CMK (cell line): ENCODE measurements at regions not wholly inside any gene's neighbourhood (a gene's known extent, or its start where the extent isn't known, plus 50 kb on each side); places are given as distances from the start of the nearest gene placed in this dataset.
"Not testable (repeated sequence)": the region's sequence is repeated elsewhere in the genome, so short reads cannot be mapped to it uniquely, and the experiment has no call there.

Source experiments
- DNase-seq: peaks from one replicate; pipeline ENCODE4 v3.0.0-alpha.2; 2010; ENCODE audit warnings: low read depth

GRCh38 chr1:119191325-119191724, 50.9 kb upstream of the WARS2 start:
- no peak for DNase-seq

- DNase-seq = no peak
Measured at GRCh38 chr1:119204197-119204960, 63.9 kb upstream of the WARS2 start.

- no peak for DNase-seq
Measured at GRCh38 chr1:119204961-119205357, 64.5 kb upstream of the WARS2 start.

- DNase-seq = no peak
Measured at GRCh38 chr1:119209061-119209460, 68.6 kb upstream of the WARS2 start.

GRCh38 chr1:119209596-119210295, 69.3 kb upstream of the WARS2 start:
- no peak for DNase-seq

- DNase-seq = no peak
Measured at GRCh38 chr1:119210296-119210649, 69.8 kb upstream of the WARS2 start.

- DNase-seq = not testable (repeated sequence)
Measured at GRCh38 chr1:119213213-119213612, 72.8 kb upstream of the WARS2 start.

GRCh38 chr1:119214961-119215360, 74.5 kb upstream of the WARS2 start:
- DNase-seq = not testable (repeated sequence)

GRCh38 chr1:119217309-119217828, 76.9 kb upstream of the WARS2 start:
- no peak for DNase-seq

- no peak for DNase-seq
Measured at GRCh38 chr1:119219711-119220110, 79.3 kb upstream of the WARS2 start.

- no peak for DNase-seq
Measured at GRCh38 chr1:119220991-119221390, 80.5 kb upstream of the WARS2 start.

GRCh38 chr1:119222271-119222670, 81.8 kb upstream of the WARS2 start:
- no peak for DNase-seq

- no peak for DNase-seq
Measured at GRCh38 chr1:119225265-119225664, 84.8 kb upstream of the WARS2 start.

GRCh38 chr1:119225831-119226230, 85.4 kb upstream of the WARS2 start:
- DNase-seq = no peak

- no peak for DNase-seq
Measured at GRCh38 chr1:119226321-119226720, 85.9 kb upstream of the WARS2 start.

- no peak for DNase-seq
Measured at GRCh38 chr1:119226913-119227312, 86.5 kb upstream of the WARS2 start.

- peak; percentile 67 for DNase-seq
Measured at GRCh38 chr1:119227456-119227855, 87.0 kb upstream of the WARS2 start.

- no peak for DNase-seq
Measured at GRCh38 chr1:119228335-119229080, 88.1 kb upstream of the WARS2 start.

- DNase-seq = no peak
Measured at GRCh38 chr1:119235120-119235519, 94.7 kb upstream of the WARS2 start.

- DNase-seq = no peak
Measured at GRCh38 chr1:119245881-119246280, 105.4 kb upstream of the WARS2 start.

- no peak for DNase-seq
Measured at GRCh38 chr1:119249283-119249682, 108.8 kb upstream of the WARS2 start.

- DNase-seq = no peak
Measured at GRCh38 chr1:119250299-119250698, 109.8 kb upstream of the WARS2 start.

GRCh38 chr1:119251751-119252150, 111.3 kb upstream of the WARS2 start:
- no peak for DNase-seq
